ENCODE measurements at regions not wholly inside any gene's neighbourhood (a gene's known extent, or its start where the extent isn't known, plus 50 kb on each side); places are given as distances from the start of the nearest gene placed in this dataset.

GRCh38 chr2:104658144-104658835 lies 195.6 kb upstream of the POU3F3 start:
- no peak for FAIRE-seq

- FAIRE-seq: no peak
Observed at GRCh38 chr2:104658904-104659591, 194.9 kb upstream of the POU3F3 start.

GRCh38 chr2:104660991-104661390 lies 192.9 kb upstream of the POU3F3 start:
- FAIRE-seq: no peak

- no peak for FAIRE-seq
Observed at GRCh38 chr2:104664672-104665071, 189.2 kb upstream of the POU3F3 start.

- no peak for FAIRE-seq
Observed at GRCh38 chr2:104668631-104669030, 185.3 kb upstream of the POU3F3 start.

GRCh38 chr2:104673225-104673624 lies 180.7 kb upstream of the POU3F3 start:
- FAIRE-seq: no peak

GRCh38 chr2:104678181-104678580 lies 175.7 kb upstream of the POU3F3 start:
- FAIRE-seq: no peak

GRCh38 chr2:104685591-104685990 lies 168.3 kb upstream of the POU3F3 start:
- FAIRE-seq: no peak

- no peak for FAIRE-seq
Observed at GRCh38 chr2:104687147-104687546, 166.8 kb upstream of the POU3F3 start.

- FAIRE-seq: no peak
Observed at GRCh38 chr2:104690255-104690984, 163.5 kb upstream of the POU3F3 start.

GRCh38 chr2:104698276-104698675 lies 155.6 kb upstream of the POU3F3 start:
- no peak for FAIRE-seq

- no peak for FAIRE-seq
Observed at GRCh38 chr2:104701411-104701911, 152.5 kb upstream of the POU3F3 start.

- no peak for FAIRE-seq
Observed at GRCh38 chr2:104702031-104702850, 151.7 kb upstream of the POU3F3 start.

- FAIRE-seq: no peak
Observed at GRCh38 chr2:104703669-104704068, 150.2 kb upstream of the POU3F3 start.

- FAIRE-seq: no peak
Observed at GRCh38 chr2:104704496-104705245, 149.2 kb upstream of the POU3F3 start.

GRCh38 chr2:104707056-104707455 lies 146.9 kb upstream of the POU3F3 start:
- no peak for FAIRE-seq

- FAIRE-seq: no peak
Observed at GRCh38 chr2:104708967-104709366, 144.9 kb upstream of the POU3F3 start.

- no peak for FAIRE-seq
Observed at GRCh38 chr2:104716061-104716460, 137.9 kb upstream of the POU3F3 start.

- FAIRE-seq: no peak
Observed at GRCh38 chr2:104733226-104733943, 120.5 kb upstream of the POU3F3 start.

GRCh38 chr2:104734937-104735586 lies 118.9 kb upstream of the POU3F3 start:
- FAIRE-seq: no peak

GRCh38 chr2:104736026-104736425 lies 117.9 kb upstream of the POU3F3 start:
- FAIRE-seq: no peak
